HepG2 (cell line): ENCODE measurements at regions not wholly inside any gene's neighbourhood (a gene's known extent, or its start where the extent isn't known, plus 50 kb on each side); places are given as distances from the start of the nearest gene placed in this dataset.

Source experiments
- ATAC-seq: fragments of 200-7000 bp; cut with Tn5 transposase; 3 replicates; pipeline ENCODE4 v1.9.1; 2020; ENCODE audit warnings: mild to moderate bottlenecking, moderate library complexity
- BruUV-seq: library from RNA; stranded (reverse); fragments of 400-500 nt; replicated peaks from 2 replicates; lab custom pipeline; 2021; lab: Mats Ljungman, UMichigan
- CTCF ChIA-PET: fragments of 300-600 bp; formaldehyde crosslinking; extraction: SDS; loops from one replicate; lab custom pipeline; 2021; ENCODE audit warnings: low total read pairs, inconsistent platforms, low intra/inter-chr PET ratio; lab: Yijun Ruan, JAX
- POLR2A ChIA-PET: fragments of 350-600 bp; sonication (Branson Sonifier 250); formaldehyde crosslinking; loops from one replicate; lab custom pipeline; 2020; ENCODE audit warnings: antibody characterized with exemption, inconsistent platforms; lab: Yijun Ruan, JAX
- DNase-seq: peaks from one replicate; pipeline ENCODE4 v3.0.0-alpha.2; 2015; ENCODE audit warnings: low spot score
- FAIRE-seq: peaks from 3 replicates; lab custom pipeline; 2011; peaks lifted over from hg19 to GRCh38; lab: Jason Lieb, UNC
- H2AFZ ChIP-seq: one replicate; pipeline ENCODE4 v1.6.1; 2011; ENCODE audit warnings: low read length, inconsistent platforms
- H3K27ac ChIP-seq: fragments of 300-600 bp; 3 replicates; pipeline ENCODE4 v1.8.0; 2011; ENCODE audit warnings: mixed run types, mild to moderate bottlenecking, mixed read lengths, low read length, inconsistent platforms; ENCODE audit not compliant: insufficient read depth; ENCODE audit errors: extremely low read length
- H3K27me3 ChIP-seq, 2 experiments: fragments of 200-600 bp in 1 of 2; 2 replicates in 1 of 2; 3 replicates in 1 of 2; pipeline versions ENCODE4 v1.6.0 to v1.8.0; 2011; ENCODE audit warnings: low read length in 2 of 2, mild to moderate bottlenecking in 2 of 2, moderate library complexity in 2 of 2, inconsistent platforms in 1 of 2; ENCODE audit not compliant: insufficient read depth in 2 of 2, control insufficient read depth in 1 of 2
- H3K36me3 ChIP-seq, 2 experiments: fragments of 200-600 bp in 1 of 2; replicated peaks in 1 of 2; 2 replicates in 1 of 2; 3 replicates in 1 of 2; pipeline versions ENCODE4 v1.5.1 to v1.8.0; 2011; ENCODE audit warnings: low read length in 2 of 2, inconsistent platforms in 1 of 2; ENCODE audit not compliant: insufficient read depth in 2 of 2, control insufficient read depth in 1 of 2
- H3K4me1 ChIP-seq: 2 replicates; pipeline ENCODE4 v1.5.1; 2012; ENCODE audit warnings: low read length, inconsistent platforms; ENCODE audit not compliant: insufficient read depth
- H3K4me2 ChIP-seq: 2 replicates; pipeline ENCODE4 v1.6.0; 2011; ENCODE audit warnings: low read depth, low read length, inconsistent platforms
- H3K4me3 ChIP-seq, 3 experiments: fragments of 200-600 bp in 1 of 3; sonication (generic), shearing (Covaris generic) in 1 of 3; replicated peaks in 1 of 3; 2 replicates each; pipeline ENCODE4 v1.5.1; 2011 to 2016; ENCODE audit warnings: low read length in 3 of 3, inconsistent platforms in 2 of 3, low read depth in 2 of 3, mild to moderate bottlenecking in 2 of 3, control low read depth in 1 of 3, mixed read lengths in 1 of 3; ENCODE audit not compliant: insufficient read depth in 1 of 3
- H3K79me2 ChIP-seq: one replicate; pipeline ENCODE4 v1.6.1; 2011; ENCODE audit warnings: low read length, inconsistent platforms; ENCODE audit not compliant: insufficient read depth
- H3K9ac ChIP-seq: 2 replicates; pipeline ENCODE4 v1.6.0; 2011; ENCODE audit warnings: mild to moderate bottlenecking, low read depth, low read length, inconsistent platforms; ENCODE audit not compliant: insufficient read depth
- H3K9me3 ChIP-seq: 2 replicates; pipeline ENCODE4 v1.5.1; 2012; ENCODE audit warnings: mild to moderate bottlenecking, low read length
- H4K20me1 ChIP-seq: 2 replicates; pipeline ENCODE4 v1.6.0; 2011; ENCODE audit warnings: inconsistent platforms, mild to moderate bottlenecking, low read length, moderate library complexity; ENCODE audit not compliant: insufficient read depth
- GABPA ChIP-seq, 2 experiments: IDR thresholded peaks; 2 replicates each; pipeline ENCODE4 v1.6.1; 2011 to 2016; ENCODE audit warnings: low read depth in 2 of 2, low read length in 1 of 2, missing biosample characterization in 1 of 2, missing genetic modification characterization in 1 of 2
- KLF12 ChIP-seq: sonication (generic); formaldehyde crosslinking; IDR thresholded peaks from 2 replicates; pipeline ENCODE4 v1.4.0; 2020; ENCODE audit warnings: missing genetic modification reagents, borderline replicate concordance
- NCOA2 ChIP-seq: sonication (generic); formaldehyde crosslinking; IDR thresholded peaks from 2 replicates; pipeline ENCODE4 v1.8.0; 2022; ENCODE audit warnings: inconsistent platforms
- RAD21 ChIP-seq: fragments of 450-650 bp; formaldehyde crosslinking; IDR thresholded peaks from 2 replicates; pipeline ENCODE4 v1.5.0; 2020; ENCODE audit warnings: mild to moderate bottlenecking
- THAP7 ChIP-seq: sonication (generic); formaldehyde crosslinking; IDR thresholded peaks from 2 replicates; pipeline ENCODE4 v1.8.1; 2023; ENCODE audit warnings: mild to moderate bottlenecking, missing genetic modification reagents
- ZNF570 ChIP-seq: sonication (generic); formaldehyde crosslinking; IDR thresholded peaks from 2 replicates; pipeline ENCODE4 v1.4.0; 2020; ENCODE audit warnings: mild to moderate bottlenecking, missing genetic modification reagents, borderline replicate concordance
- ZNF598 ChIP-seq: sonication (generic); formaldehyde crosslinking; IDR thresholded peaks from 2 replicates; pipeline ENCODE4 v1.5.1; 2020; ENCODE audit warnings: mild to moderate bottlenecking, missing genetic modification reagents, borderline replicate concordance
- ZNF644 ChIP-seq: IDR thresholded peaks from 2 replicates; pipeline ENCODE4 v1.6.1; 2016; ENCODE audit warnings: low read depth
- ZNF704 ChIP-seq: sonication (generic); formaldehyde crosslinking; IDR thresholded peaks from 2 replicates; pipeline ENCODE4 v1.8.1; 2023; ENCODE audit warnings: mild to moderate bottlenecking, inconsistent platforms, moderate library complexity, missing genetic modification reagents, borderline replicate concordance
- ZNF839 ChIP-seq: sonication (generic); formaldehyde crosslinking; IDR thresholded peaks from 2 replicates; pipeline ENCODE4 v1.4.0; 2020; ENCODE audit warnings: missing genetic modification reagents, mild to moderate bottlenecking, borderline replicate concordance
- WGBS: methylation state at CpG from one replicate; pipeline ENCODE4 v1.1.6; 2017; ENCODE audit warnings: low lambda C conversion rate; 5-methylcytosine and 5-hydroxymethylcytosine counted together
- in situ Hi-C: cut with HindIII; loops from 2 replicates; pipeline ENCODE4 v1.10.0; 2017; ENCODE audit warnings: low pct_unique_long_range_greater_than_20kb; ENCODE audit not compliant: extremely low pct_ligation_motif_present
- intact Hi-C: fragments of 100-400 bp; cut with micrococcal nuclease; formaldehyde crosslinking; loops from one replicate; pipeline ENCODE4 v1.10.0; 2022; ENCODE audit not compliant: unreplicated experiment

GRCh38 chr4:79757600-79757999, 315.4 kb downstream of the ANTXR2 start (continued):
- TF ChIP-seq ZNF704 (CRISPR knock-in tag) (no peak), ZNF598 (CRISPR knock-in tag) (no peak), KLF12 (CRISPR knock-in tag) (no peak)

DNA sequence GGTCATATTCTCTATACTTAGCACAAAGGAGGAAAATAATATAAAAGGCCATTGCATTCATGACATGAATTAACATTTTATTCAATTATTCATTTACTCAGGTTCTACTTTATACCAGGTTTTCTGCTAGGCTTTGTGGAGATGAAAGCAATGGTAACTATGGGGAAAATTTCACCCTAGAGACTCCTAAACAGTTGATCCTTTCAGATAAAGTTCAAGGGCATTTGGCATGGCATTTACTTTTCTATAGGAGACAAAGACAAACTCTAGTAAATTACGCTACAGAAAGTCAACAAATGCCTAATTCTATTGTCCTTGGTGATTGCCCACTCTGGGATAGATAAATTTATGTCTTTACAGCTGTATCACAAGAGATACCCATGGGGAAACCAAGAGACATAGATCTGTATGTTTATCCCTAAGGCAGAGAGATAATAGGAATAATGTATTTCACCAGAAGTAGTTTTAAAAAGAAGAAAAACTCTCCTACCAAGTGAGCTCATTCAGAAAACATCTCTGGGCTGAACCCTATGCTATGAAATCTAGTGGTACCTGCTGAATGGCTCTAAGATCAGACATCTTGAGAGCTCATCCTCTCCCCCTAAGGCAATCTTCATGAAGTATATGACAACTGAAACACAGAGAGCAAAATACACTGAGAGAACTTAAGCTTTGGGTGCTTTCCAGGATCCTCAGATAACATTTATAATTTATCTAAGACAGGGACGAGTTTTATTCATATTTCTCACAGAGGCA, 316.7 kb downstream of the ANTXR2 start:
- no peaks in the 10 kb centered on the region for H3K4me1 ChIP-seq
- no peak for TF ChIP-seq ZNF644 (CRISPR knock-in tag)
- CTCF ChIA-PET, result no interaction called here
- no peaks in the 10 kb centered on the region for H3K9me3 ChIP-seq
- H3K36me3 ChIP-seq, result no peaks in the 10 kb centered on the region
- ATAC-seq (no peak), DNase-seq (no peak), FAIRE-seq (no peak)
- no peak overlapping the region for H2AFZ ChIP-seq
- no peaks in the 10 kb centered on the region for H3K27me3 ChIP-seq
- no peak overlapping the region for H3K9ac ChIP-seq
- H3K79me2 ChIP-seq, result no peaks in the 10 kb centered on the region
- no peaks in the 10 kb centered on the region for H4K20me1 ChIP-seq
- POLR2A ChIA-PET, result no interaction called here
- H3K4me2 ChIP-seq, result no peak overlapping the region
- BruUV-seq, result no TSS peak
- no peak overlapping the region for H3K27ac ChIP-seq
- no peak overlapping the region for H3K4me3 ChIP-seq
- WGBS, result 3% methylated on average over 2 of the region's 2 CpGs
- intact Hi-C loops, result no loop called here
- in situ Hi-C loops, result no loop called here

- Histone ChIP-seq H3K27ac (no peak overlapping the region), H4K20me1 (no peaks in the 10 kb centered on the region), H3K4me3 (no peak overlapping the region), H3K9me3 (no peaks in the 10 kb centered on the region), H2AFZ (no peak overlapping the region), H3K4me1 (no peaks in the 10 kb centered on the region), H3K4me2 (no peak overlapping the region), H3K27me3 (no peaks in the 10 kb centered on the region), H3K36me3 (no peaks in the 10 kb centered on the region), H3K79me2 (no peaks in the 10 kb centered on the region), H3K9ac (no peak overlapping the region)
- BruUV-seq, result no TSS peak
- DNase-seq (no peak), FAIRE-seq (no peak), ATAC-seq (no peak)
- POLR2A ChIA-PET, result no interaction called here
- intact Hi-C loops (no loop called here), in situ Hi-C loops (no loop called here)
- TF ChIP-seq ZNF570 (CRISPR knock-in tag) (no peak), RAD21 (no peak), ZNF839 (CRISPR knock-in tag) (no peak), GABPA (IDR thresholded peaks at IDR 0.05; ENCODE audit: low read depth, low read length) (no peak), GABPA (CRISPR knock-in tag; IDR thresholded peaks at IDR 0.05; ENCODE audit: low read depth) (no peak), NCOA2 (CRISPR knock-in tag) (no peak), THAP7 (CRISPR knock-in tag) (no peak)
- WGBS, result 31% methylated on average over 1 of the region's 2 CpGs
- CTCF ChIA-PET, result no interaction called here
Observed at GRCh38 chr4:79748835-79749234, 324.2 kb downstream of the ANTXR2 start.
